ENCODE measurements at regions not wholly inside any gene's neighbourhood (a gene's known extent, or its start where the extent isn't known, plus 50 kb on each side); places are given as distances from the start of the nearest gene placed in this dataset.

- H3K9me3 ChIP-seq (replicated peaks; ENCODE audit: insufficient read depth, low read length): no peaks in the 10 kb centered on the region
- H4K20me1 ChIP-seq (ENCODE audit: insufficient read depth, low read length): no peaks in the 10 kb centered on the region
- H3K27me3 ChIP-seq (replicated peaks; ENCODE audit: insufficient read depth, low read length): no peaks in the 10 kb centered on the region
- H3K27ac ChIP-seq (ENCODE audit: low read length): no peak overlapping the region
- H3K4me3 ChIP-seq (ENCODE audit: low read length): no peak overlapping the region
- DNase-seq: no peak
- H3K36me3 ChIP-seq (replicated peaks; ENCODE audit: insufficient read depth, low read length): no peaks in the 10 kb centered on the region
- H3K9ac ChIP-seq (ENCODE audit: low read length): no peak overlapping the region
- H2AFZ ChIP-seq (ENCODE audit: low read length): no peak overlapping the region
- TF ChIP-seq EZH2 (optimal IDR thresholded peaks at IDR 0.05; ENCODE audit: low read depth, low read length) (no peak), EZH2phosphoT487 (IDR thresholded peaks at IDR 0.05; ENCODE audit: low read length) (no peak)
- TF ChIP-seq, protein P1, sequence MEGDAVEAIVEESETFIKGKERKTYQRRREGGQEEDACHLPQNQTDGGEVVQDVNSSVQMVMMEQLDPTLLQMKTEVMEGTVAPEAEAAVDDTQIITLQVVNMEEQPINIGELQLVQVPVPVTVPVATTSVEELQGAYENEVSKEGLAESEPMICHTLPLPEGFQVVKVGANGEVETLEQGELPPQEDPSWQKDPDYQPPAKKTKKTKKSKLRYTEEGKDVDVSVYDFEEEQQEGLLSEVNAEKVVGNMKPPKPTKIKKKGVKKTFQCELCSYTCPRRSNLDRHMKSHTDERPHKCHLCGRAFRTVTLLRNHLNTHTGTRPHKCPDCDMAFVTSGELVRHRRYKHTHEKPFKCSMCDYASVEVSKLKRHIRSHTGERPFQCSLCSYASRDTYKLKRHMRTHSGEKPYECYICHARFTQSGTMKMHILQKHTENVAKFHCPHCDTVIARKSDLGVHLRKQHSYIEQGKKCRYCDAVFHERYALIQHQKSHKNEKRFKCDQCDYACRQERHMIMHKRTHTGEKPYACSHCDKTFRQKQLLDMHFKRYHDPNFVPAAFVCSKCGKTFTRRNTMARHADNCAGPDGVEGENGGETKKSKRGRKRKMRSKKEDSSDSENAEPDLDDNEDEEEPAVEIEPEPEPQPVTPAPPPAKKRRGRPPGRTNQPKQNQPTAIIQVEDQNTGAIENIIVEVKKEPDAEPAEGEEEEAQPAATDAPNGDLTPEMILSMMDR (IDR thresholded peaks at IDR 0.05; ENCODE audit: low read length): no peak
- no peaks in the 10 kb centered on the region for H3F3A ChIP-seq (ENCODE audit: insufficient read depth, low read length)
- H3K79me2 ChIP-seq (ENCODE audit: low read length): no peaks in the 10 kb centered on the region
- no peaks in the 10 kb centered on the region for H3K9me2 ChIP-seq (replicated peaks; ENCODE audit: insufficient read depth, low read length)
- no peaks in the 10 kb centered on the region for H3K4me1 ChIP-seq (ENCODE audit: low read length)
- no peak overlapping the region for H3K4me2 ChIP-seq (ENCODE audit: low read depth, low read length)
Measured at GRCh38 chr1:172971241-172971640, 79.5 kb downstream of the TNFSF18 start.

DNA sequence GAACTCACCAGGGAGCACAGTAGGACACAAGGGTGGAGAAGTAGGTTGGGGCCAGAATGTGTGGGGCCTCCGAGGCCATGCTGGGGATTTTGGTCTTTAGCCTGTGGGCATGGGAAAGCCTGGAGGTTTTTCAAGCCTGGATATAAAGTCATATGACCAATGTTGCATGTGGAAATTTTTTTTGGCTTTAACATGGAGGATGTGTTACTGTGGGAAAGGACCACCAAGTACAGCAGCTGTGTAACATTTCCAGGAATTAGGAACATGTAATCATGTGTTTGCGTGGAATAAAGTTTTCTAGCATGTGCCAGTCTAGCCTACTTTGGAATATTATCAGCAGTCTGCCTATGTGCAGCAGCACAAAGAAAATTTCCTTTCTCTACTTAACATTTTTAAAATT lies 78.5 kb downstream of the TNFSF18 start:
- Histone ChIP-seq H3K4me3 (ENCODE audit: low read length) (no peak overlapping the region), H3K27me3 (replicated peaks; ENCODE audit: insufficient read depth, low read length) (no peaks in the 10 kb centered on the region), H3K9me2 (replicated peaks; ENCODE audit: insufficient read depth, low read length) (no peaks in the 10 kb centered on the region), H3K4me2 (ENCODE audit: low read depth, low read length) (no peak overlapping the region), H3K79me2 (ENCODE audit: low read length) (no peaks in the 10 kb centered on the region), H3K4me1 (ENCODE audit: low read length) (no peaks in the 10 kb centered on the region), H4K20me1 (ENCODE audit: insufficient read depth, low read length) (no peaks in the 10 kb centered on the region), H3F3A (ENCODE audit: insufficient read depth, low read length) (no peaks in the 10 kb centered on the region), H3K36me3 (replicated peaks; ENCODE audit: insufficient read depth, low read length) (no peaks in the 10 kb centered on the region), H2AFZ (ENCODE audit: low read length) (no peak overlapping the region), H3K9ac (ENCODE audit: low read length) (no peak overlapping the region), H3K27ac (ENCODE audit: low read length) (no peak overlapping the region), H3K9me3 (replicated peaks; ENCODE audit: insufficient read depth, low read length) (no peaks in the 10 kb centered on the region)
- TF ChIP-seq EZH2 (optimal IDR thresholded peaks at IDR 0.05; ENCODE audit: low read depth, low read length) (no peak), EZH2phosphoT487 (IDR thresholded peaks at IDR 0.05; ENCODE audit: low read length) (no peak)
- TF ChIP-seq, protein P1 (IDR thresholded peaks at IDR 0.05; ENCODE audit: low read length): no peak
- no peak for DNase-seq

GRCh38 chr1:172973424-172973823 lies 77.3 kb downstream of the TNFSF18 start:
- Histone ChIP-seq H3K27ac (ENCODE audit: low read length) (no peak overlapping the region), H3K4me1 (ENCODE audit: low read length) (no peaks in the 10 kb centered on the region), H3K9me2 (replicated peaks; ENCODE audit: insufficient read depth, low read length) (no peaks in the 10 kb centered on the region), H3K79me2 (ENCODE audit: low read length) (no peaks in the 10 kb centered on the region), H3K36me3 (replicated peaks; ENCODE audit: insufficient read depth, low read length) (no peaks in the 10 kb centered on the region), H3F3A (ENCODE audit: insufficient read depth, low read length) (no peaks in the 10 kb centered on the region), H3K9ac (ENCODE audit: low read length) (no peak overlapping the region), H2AFZ (ENCODE audit: low read length) (no peak overlapping the region), H3K27me3 (replicated peaks; ENCODE audit: insufficient read depth, low read length) (no peaks in the 10 kb centered on the region), H3K4me3 (ENCODE audit: low read length) (no peak overlapping the region), H4K20me1 (ENCODE audit: insufficient read depth, low read length) (no peaks in the 10 kb centered on the region), H3K9me3 (replicated peaks; ENCODE audit: insufficient read depth, low read length) (no peaks in the 10 kb centered on the region), H3K4me2 (ENCODE audit: low read depth, low read length) (no peak overlapping the region)
- DNase-seq: no peak
- no peak for TF ChIP-seq EZH2phosphoT487 (IDR thresholded peaks at IDR 0.05; ENCODE audit: low read length)
- TF ChIP-seq EZH2 (optimal IDR thresholded peaks at IDR 0.05; ENCODE audit: low read depth, low read length): no peak
- TF ChIP-seq, protein P1 (IDR thresholded peaks at IDR 0.05; ENCODE audit: low read length): no peak

Data from MM.1S (cell line).